ENCODE measurements at regions not wholly inside any gene's neighbourhood (a gene's known extent, or its start where the extent isn't known, plus 50 kb on each side); places are given as distances from the start of the nearest gene placed in this dataset.

- Histone ChIP-seq H3K9ac (ENCODE audit: low read length) (no peak overlapping the region), H3K9me3 (ENCODE audit: insufficient read depth, low read depth, low read length) (no peaks in the 10 kb centered on the region), H3K18ac (ENCODE audit: low read length) (no peak overlapping the region), H3K14ac (ENCODE audit: low read length) (no peak overlapping the region), H4K8ac (ENCODE audit: low read depth, low read length) (no peak overlapping the region), H3K27me3 (ENCODE audit: insufficient read depth, low read length) (no peaks in the 10 kb centered on the region), H3K79me1 (ENCODE audit: low read length) (no peaks in the 10 kb centered on the region), H2AFZ (ENCODE audit: insufficient read depth, low read length, poor library complexity) (no peak overlapping the region), H2BK5ac (ENCODE audit: low read depth, low read length, poor library complexity) (no peak overlapping the region), H4K91ac (ENCODE audit: low read depth, low read length) (no peak overlapping the region), H3K4me2 (ENCODE audit: low read length) (no peak overlapping the region), H2AK5ac (ENCODE audit: low read length) (no peak overlapping the region), H4K12ac (ENCODE audit: low read depth, low read length) (no peak overlapping the region), H3K36me3 (ENCODE audit: control insufficient read depth in 1 of 2, insufficient read depth in 2 of 2, low read length in 2 of 2) (no peaks in the 10 kb centered on the region), H3K79me2 (ENCODE audit: control insufficient read depth, insufficient read depth, low read length, poor library complexity) (no peaks in the 10 kb centered on the region), H3K4ac (ENCODE audit: low read depth, low read length) (no peak overlapping the region), H2BK120ac (ENCODE audit: insufficient read depth, low read length, poor library complexity) (no peak overlapping the region), H3K23ac (ENCODE audit: low read length) (no peak overlapping the region), H2BK12ac (ENCODE audit: low read length) (no peak overlapping the region), H3K4me3 (ENCODE audit: low read depth, low read length) (no peak overlapping the region), H3K27ac (ENCODE audit: low read depth, low read length) (no peak overlapping the region), H3K4me1 (ENCODE audit: control insufficient read depth in 1 of 2, insufficient read depth in 2 of 2, low read length in 2 of 2) (peaks cover 7 to 8% of the 10 kb centered on the region in 2 experiments)
- no CpG with 5 or more reads among the region's 2 CpGs for WGBS (ENCODE audit: extremely low coverage, insufficient coverage, insufficient read length)
- no peak for DNase-seq
Observed at GRCh38 chr15:45868109-45868691, 233.4 kb downstream of the SQOR start.

- DNase-seq: no peak
- H3K4me1 ChIP-seq (ENCODE audit: control insufficient read depth in 1 of 2, insufficient read depth in 2 of 2, low read length in 2 of 2): peaks cover 5 to 6% of the 10 kb centered on the region in 2 experiments
Observed at GRCh38 chr15:45869034-45869668, 234.3 kb downstream of the SQOR start.

GRCh38 chr15:45871121-45871855, 236.5 kb downstream of the SQOR start:
- no peak overlapping the region for H2AK5ac ChIP-seq (ENCODE audit: low read length)
- H3K36me3 ChIP-seq (ENCODE audit: control insufficient read depth in 1 of 2, insufficient read depth in 2 of 2, low read length in 2 of 2): no peaks in the 10 kb centered on the region
- no peak overlapping the region for H2AFZ ChIP-seq (ENCODE audit: insufficient read depth, low read length, poor library complexity)
- no peak overlapping the region for H4K91ac ChIP-seq (ENCODE audit: low read depth, low read length)
- no peak for DNase-seq
- no peak overlapping the region for H3K18ac ChIP-seq (ENCODE audit: low read length)
- no peak overlapping the region for H3K4me3 ChIP-seq (ENCODE audit: low read depth, low read length)
- H3K27me3 ChIP-seq (ENCODE audit: insufficient read depth, low read length): no peaks in the 10 kb centered on the region
- no peaks in the 10 kb centered on the region for H3K79me1 ChIP-seq (ENCODE audit: low read length)
- H2BK120ac ChIP-seq (ENCODE audit: insufficient read depth, low read length, poor library complexity): no peak overlapping the region
- H3K79me2 ChIP-seq (ENCODE audit: control insufficient read depth, insufficient read depth, low read length, poor library complexity): no peaks in the 10 kb centered on the region
- no peak overlapping the region for H3K23ac ChIP-seq (ENCODE audit: low read length)
- peaks cover 5 to 6% of the 10 kb centered on the region in 2 experiments for H3K4me1 ChIP-seq (ENCODE audit: control insufficient read depth in 1 of 2, insufficient read depth in 2 of 2, low read length in 2 of 2)
- H3K14ac ChIP-seq (ENCODE audit: low read length): no peak overlapping the region
- H4K12ac ChIP-seq (ENCODE audit: low read depth, low read length): no peak overlapping the region
- no peak overlapping the region for H4K8ac ChIP-seq (ENCODE audit: low read depth, low read length)
- H3K4me2 ChIP-seq (ENCODE audit: low read length): no peak overlapping the region
- H2BK12ac ChIP-seq (ENCODE audit: low read length): no peak overlapping the region
- no CpG with 5 or more reads among the region's 3 CpGs for WGBS (ENCODE audit: extremely low coverage, insufficient coverage, insufficient read length)
- H2BK5ac ChIP-seq (ENCODE audit: low read depth, low read length, poor library complexity): no peak overlapping the region
- H3K4ac ChIP-seq (ENCODE audit: low read depth, low read length): no peak overlapping the region
- no peaks in the 10 kb centered on the region for H3K9me3 ChIP-seq (ENCODE audit: insufficient read depth, low read depth, low read length)
- H3K9ac ChIP-seq (ENCODE audit: low read length): no peak overlapping the region
- no peak overlapping the region for H3K27ac ChIP-seq (ENCODE audit: low read depth, low read length)

More at GRCh38 chr15:45869034-45869668, 234.3 kb downstream of the SQOR start:
- H3K14ac ChIP-seq (ENCODE audit: low read length): no peak overlapping the region
- no CpG with 5 or more reads among the region's 5 CpGs for WGBS (ENCODE audit: extremely low coverage, insufficient coverage, insufficient read length)
- H4K91ac ChIP-seq (ENCODE audit: low read depth, low read length): no peak overlapping the region
- H2AK5ac ChIP-seq (ENCODE audit: low read length): no peak overlapping the region
- no peaks in the 10 kb centered on the region for H3K79me1 ChIP-seq (ENCODE audit: low read length)
- no peak overlapping the region for H3K4me2 ChIP-seq (ENCODE audit: low read length)
- H2BK120ac ChIP-seq (ENCODE audit: insufficient read depth, low read length, poor library complexity): no peak overlapping the region
- no peak overlapping the region for H3K4ac ChIP-seq (ENCODE audit: low read depth, low read length)
- H3K18ac ChIP-seq (ENCODE audit: low read length): no peak overlapping the region
- no peak overlapping the region for H3K9ac ChIP-seq (ENCODE audit: low read length)
- no peak overlapping the region for H4K12ac ChIP-seq (ENCODE audit: low read depth, low read length)
- no peak overlapping the region for H3K4me3 ChIP-seq (ENCODE audit: low read depth, low read length)
- H3K27ac ChIP-seq (ENCODE audit: low read depth, low read length): no peak overlapping the region
- H3K9me3 ChIP-seq (ENCODE audit: insufficient read depth, low read depth, low read length): no peaks in the 10 kb centered on the region
- no peaks in the 10 kb centered on the region for H3K36me3 ChIP-seq (ENCODE audit: control insufficient read depth in 1 of 2, insufficient read depth in 2 of 2, low read length in 2 of 2)
- H2BK12ac ChIP-seq (ENCODE audit: low read length): no peak overlapping the region
- no peaks in the 10 kb centered on the region for H3K27me3 ChIP-seq (ENCODE audit: insufficient read depth, low read length)
- H3K79me2 ChIP-seq (ENCODE audit: control insufficient read depth, insufficient read depth, low read length, poor library complexity): no peaks in the 10 kb centered on the region
- H3K23ac ChIP-seq (ENCODE audit: low read length): peak overlapping the region; percentile 78
- H4K8ac ChIP-seq (ENCODE audit: low read depth, low read length): no peak overlapping the region
- no peak overlapping the region for H2AFZ ChIP-seq (ENCODE audit: insufficient read depth, low read length, poor library complexity)
- no peak overlapping the region for H2BK5ac ChIP-seq (ENCODE audit: low read depth, low read length, poor library complexity)

GRCh38 chr15:45873781-45874180, 239.0 kb downstream of the SQOR start:
- H3K14ac ChIP-seq (ENCODE audit: low read length): no peak overlapping the region
- no peaks in the 10 kb centered on the region for H3K79me1 ChIP-seq (ENCODE audit: low read length)
- H3K27me3 ChIP-seq (ENCODE audit: insufficient read depth, low read length): no peaks in the 10 kb centered on the region
- no peak overlapping the region for H3K4me3 ChIP-seq (ENCODE audit: low read depth, low read length)
- H4K12ac ChIP-seq (ENCODE audit: low read depth, low read length): no peak overlapping the region
- no peaks in the 10 kb centered on the region for H3K79me2 ChIP-seq (ENCODE audit: control insufficient read depth, insufficient read depth, low read length, poor library complexity)
- no peak overlapping the region for H3K9ac ChIP-seq (ENCODE audit: low read length)
- no peaks in the 10 kb centered on the region for H3K36me3 ChIP-seq (ENCODE audit: control insufficient read depth in 1 of 2, insufficient read depth in 2 of 2, low read length in 2 of 2)
- H3K27ac ChIP-seq (ENCODE audit: low read depth, low read length): no peak overlapping the region
- H3K4me1 ChIP-seq (ENCODE audit: control insufficient read depth in 1 of 2, insufficient read depth in 2 of 2, low read length in 2 of 2): peaks cover 5 to 6% of the 10 kb centered on the region in 2 experiments
- H2AFZ ChIP-seq (ENCODE audit: insufficient read depth, low read length, poor library complexity): no peak overlapping the region
- H2AK5ac ChIP-seq (ENCODE audit: low read length): no peak overlapping the region
- H3K23ac ChIP-seq (ENCODE audit: low read length): no peak overlapping the region
- DNase-seq: no peak
- no peaks in the 10 kb centered on the region for H3K9me3 ChIP-seq (ENCODE audit: insufficient read depth, low read depth, low read length)
- H2BK12ac ChIP-seq (ENCODE audit: low read length): no peak overlapping the region
- H4K8ac ChIP-seq (ENCODE audit: low read depth, low read length): no peak overlapping the region
- no peak overlapping the region for H3K4ac ChIP-seq (ENCODE audit: low read depth, low read length)
- no peak overlapping the region for H4K91ac ChIP-seq (ENCODE audit: low read depth, low read length)
- H3K18ac ChIP-seq (ENCODE audit: low read length): no peak overlapping the region
- WGBS (ENCODE audit: extremely low coverage, insufficient coverage, insufficient read length): no CpG with 5 or more reads among the region's 3 CpGs
- H2BK120ac ChIP-seq (ENCODE audit: insufficient read depth, low read length, poor library complexity): no peak overlapping the region
- H2BK5ac ChIP-seq (ENCODE audit: low read depth, low read length, poor library complexity): no peak overlapping the region
- no peak overlapping the region for H3K4me2 ChIP-seq (ENCODE audit: low read length)
